Small intestine (tissue), 7 donors: ENCODE measurements at regions not wholly inside any gene's neighbourhood (a gene's known extent, or its start where the extent isn't known, plus 50 kb on each side); places are given as distances from the start of the nearest gene placed in this dataset.
"Not testable (repeated sequence)": the region's sequence is repeated elsewhere in the genome, so short reads cannot be mapped to it uniquely, and the experiment has no call there.

Source experiments
- DNase-seq, 2 donors: peaks; one replicate each; pipeline versions ENCODE4 v3.0.0 to v3.0.0-alpha.2; 2013
- FAIRE-seq: peaks from 2 replicates; lab custom pipeline; 2012; peaks lifted over from hg19 to GRCh38; lab: Jason Lieb, UNC
- H3K27ac ChIP-seq, 3 donors: one replicate each; pipeline ENCODE4 v1.5.1; 2013; ENCODE audit warnings: low read length in 2 of 3, mild to moderate bottlenecking in 2 of 3, control low read depth in 1 of 3, inconsistent platforms in 1 of 3, low read depth in 1 of 3, moderate library complexity in 1 of 3
- H3K27me3 ChIP-seq, 3 donors: one replicate each; pipeline ENCODE4 v1.6.1; 2013; ENCODE audit warnings: low read length in 3 of 3, inconsistent platforms in 1 of 3; ENCODE audit not compliant: control insufficient read depth in 3 of 3, insufficient read depth in 3 of 3
- H3K36me3 ChIP-seq, 3 donors: one replicate each; pipeline ENCODE4 v1.6.1; 2013; ENCODE audit warnings: low read length in 3 of 3, inconsistent platforms in 1 of 3, low read depth in 1 of 3, mild to moderate bottlenecking in 1 of 3, moderate library complexity in 1 of 3; ENCODE audit not compliant: control insufficient read depth in 3 of 3, insufficient read depth in 2 of 3
- H3K4me1 ChIP-seq, 3 donors: one replicate each; pipeline ENCODE4 v1.6.1; 2013; ENCODE audit warnings: low read length in 2 of 3, inconsistent platforms in 1 of 3, low read depth in 1 of 3, mild to moderate bottlenecking in 1 of 3, moderate library complexity in 1 of 3; ENCODE audit not compliant: control insufficient read depth in 3 of 3, insufficient read depth in 2 of 3
- H3K4me3 ChIP-seq, 3 donors: one replicate each; pipeline ENCODE4 v1.5.1; 2013; ENCODE audit warnings: low read length in 3 of 3, control low read depth in 1 of 3, inconsistent platforms in 1 of 3, low read depth in 1 of 3, mild to moderate bottlenecking in 1 of 3, moderate library complexity in 1 of 3
- H3K9me3 ChIP-seq, 2 donors: one replicate each; pipeline ENCODE4 v1.6.1; 2013; ENCODE audit warnings: low read depth in 1 of 2, low read length in 1 of 2; ENCODE audit not compliant: control insufficient read depth in 2 of 2, insufficient read depth in 1 of 2
- WGBS, 3 donors: extraction: QIAGEN DNeasy Blood & Tissue Kit; methylation state at CpG; one replicate each; pipeline ENCODE4 v1.1.7; 2013; 5-methylcytosine and 5-hydroxymethylcytosine counted together
- donor health status: healthy with polysubstance abuse.
- donor health status: control.
- donor health status: control.
- donor health status: Bipolar disorder and iron deficiency.
- donor health status: healthy.

- H3K4me3 ChIP-seq = no peak overlapping the region
- WGBS, 3 donors = 85 to 87% (median 86%) methylated on average over 3 of the region's 3 CpGs
Observed at GRCh38 chr3:81884791-81885190, 123.3 kb upstream of the GBE1 start.

GRCh38 chr3:81876826-81877225 is 115.4 kb upstream of the GBE1 start:
- DNase-seq (no peak), FAIRE-seq (no peak)
- Histone ChIP-seq H3K27me3 (no peaks in the 10 kb centered on the region), H3K4me1 (no peaks in the 10 kb centered on the region), H3K4me3 (no peak overlapping the region), H3K9me3 (peaks cover 0 to 2% of the 10 kb centered on the region in 2 donors), H3K36me3 (no peaks in the 10 kb centered on the region), H3K27ac (no peak overlapping the region)
- 71 to 96% (median 91%) methylated on average over 1 of the region's 1 CpG for WGBS, 3 donors

More at GRCh38 chr3:81884791-81885190, 123.3 kb upstream of the GBE1 start:
- no peak overlapping the region for H3K27ac ChIP-seq
- FAIRE-seq (no peak), DNase-seq (no peak)
- no peaks in the 10 kb centered on the region for H3K36me3 ChIP-seq
- no peaks in the 10 kb centered on the region for H3K27me3 ChIP-seq
- H3K4me1 ChIP-seq = no peaks in the 10 kb centered on the region
- no peaks in the 10 kb centered on the region for H3K9me3 ChIP-seq

GRCh38 chr3:81874738-81875137 is 113.3 kb upstream of the GBE1 start:
- no peaks in the 10 kb centered on the region for H3K36me3 ChIP-seq
- DNase-seq (no peak), FAIRE-seq (no peak)

GRCh38 chr3:81872566-81872965 is 111.1 kb upstream of the GBE1 start:
- Histone ChIP-seq H3K9me3 (peaks cover 0 to 2% of the 10 kb centered on the region in 2 donors), H3K36me3 (no peaks in the 10 kb centered on the region), H3K4me1 (no peaks in the 10 kb centered on the region), H3K27ac (no peak overlapping the region), H3K27me3 (no peaks in the 10 kb centered on the region), H3K4me3 (no peak overlapping the region)
- 50 to 72% (median 51%) methylated on average over 1 of the region's 1 CpG for WGBS, 3 donors
- no peak for FAIRE-seq
- no peak for DNase-seq

More at GRCh38 chr3:81874738-81875137, 113.3 kb upstream of the GBE1 start:
- Histone ChIP-seq H3K4me1 (no peaks in the 10 kb centered on the region), H3K4me3 (no peak overlapping the region), H3K9me3 (peaks cover 0 to 2% of the 10 kb centered on the region in 2 donors), H3K27me3 (no peaks in the 10 kb centered on the region), H3K27ac (no peak overlapping the region)

GRCh38 chr3:81871358-81872155 is 110.1 kb upstream of the GBE1 start:
- no peaks in the 10 kb centered on the region for H3K36me3 ChIP-seq
- H3K27ac ChIP-seq = no peak overlapping the region
- H3K9me3 ChIP-seq = no peaks in the 10 kb centered on the region
- no peak for DNase-seq
- H3K4me1 ChIP-seq = no peaks in the 10 kb centered on the region
- FAIRE-seq = no peak
- no peaks in the 10 kb centered on the region for H3K27me3 ChIP-seq
- H3K4me3 ChIP-seq = no peak overlapping the region
- whole genome bisulfite sequencing, 3 donors = 51 to 65% (median 64%) methylated on average over 3 of the region's 3 CpGs

- Histone ChIP-seq H3K27me3 (no peaks in the 10 kb centered on the region), H3K36me3 (no peaks in the 10 kb centered on the region), H3K4me3 (no peak overlapping the region), H3K9me3 (no peaks in the 10 kb centered on the region), H3K27ac (no peak overlapping the region), H3K4me1 (no peaks in the 10 kb centered on the region)
- DNase-seq = no peak
- FAIRE-seq = no peak
- WGBS, 3 donors = 8 to 27% (median 21%) methylated on average over 1 of the region's 1 CpG
Observed at GRCh38 chr3:81869382-81869781, 107.9 kb upstream of the GBE1 start.

- Histone ChIP-seq H3K27ac (no peak overlapping the region), H3K4me1 (no peaks in the 10 kb centered on the region), H3K27me3 (no peaks in the 10 kb centered on the region), H3K36me3 (no peaks in the 10 kb centered on the region), H3K9me3 (no peaks in the 10 kb centered on the region), H3K4me3 (no peak overlapping the region)
- DNase-seq (no peak), FAIRE-seq (no peak)
- WGBS, 3 donors = 62 to 88% (median 70%) methylated on average over 1 of the region's 1 CpG
Observed at GRCh38 chr3:81868597-81868996, 107.2 kb upstream of the GBE1 start.

- Histone ChIP-seq H3K27ac (no peak overlapping the region), H3K4me3 (no peak overlapping the region), H3K9me3 (no peaks in the 10 kb centered on the region), H3K4me1 (no peaks in the 10 kb centered on the region), H3K36me3 (no peaks in the 10 kb centered on the region), H3K27me3 (no peaks in the 10 kb centered on the region)
- FAIRE-seq = no peak
- no peak for DNase-seq
- 38 to 59% (median 55%) methylated on average over 2 of the region's 2 CpGs for WGBS, 3 donors
Observed at GRCh38 chr3:81867875-81868274, 106.4 kb upstream of the GBE1 start.

GRCh38 chr3:81865164-81865563 is 103.7 kb upstream of the GBE1 start:
- H3K27me3 ChIP-seq, H3K27ac ChIP-seq, H3K9me3 ChIP-seq, H3K36me3 ChIP-seq, FAIRE-seq, DNase-seq, H3K4me1 ChIP-seq, H3K4me3 ChIP-seq: not testable (repeated sequence)
- WGBS, 3 donors = 74 to 84% (median 79%) methylated on average over 5 of the region's 5 CpGs
